ENCODE measurements at regions not wholly inside any gene's neighbourhood (a gene's known extent, or its start where the extent isn't known, plus 50 kb on each side); places are given as distances from the start of the nearest gene placed in this dataset.
"Not testable (repeated sequence)": the region's sequence is repeated elsewhere in the genome, so short reads cannot be mapped to it uniquely, and the experiment has no call there.

GRCh38 chr6:81590314-81590691, 162.2 kb downstream of the TENT5A start:
- H3K27ac ChIP-seq (ENCODE audit: low read depth, low read length, poor library complexity, severe bottlenecking), result no peak overlapping the region
- H3K79me2 ChIP-seq (ENCODE audit: insufficient read depth, low read depth, low read length), result no peaks in the 10 kb centered on the region
- no peaks in the 10 kb centered on the region for H3K4me1 ChIP-seq (ENCODE audit: insufficient read depth, low read length, poor library complexity, severe bottlenecking)
- no peak for TF ChIP-seq EZH2phosphoT487 (IDR thresholded peaks at IDR 0.05; ENCODE audit: borderline replicate concordance, low read depth, low read length)
- no peak for TF ChIP-seq CTCF (conservative IDR thresholded peaks at IDR 0.05; ENCODE audit: low read length)
- no peak overlapping the region for H3K4me3 ChIP-seq (ENCODE audit: low read depth, low read length, poor library complexity, severe bottlenecking)
- intact Hi-C loops (cut with micrococcal nuclease; ENCODE audit: unreplicated experiment), result no loop called here
- no peak overlapping the region for H3K4me2 ChIP-seq (ENCODE audit: low read length)
- H3K9me3 ChIP-seq (ENCODE audit: low read length), result no peaks in the 10 kb centered on the region
- no TSS peak for BruUV-seq (replicated peaks)
- H3K36me3 ChIP-seq (ENCODE audit: insufficient read depth, low read length), result no peaks in the 10 kb centered on the region
- no peak for DNase-seq (ENCODE audit: low spot score)
- ChIA-PET CTCF (ENCODE audit: unreplicated experiment) (no interaction called here), POLR2A (no interaction called here)
- H3K9me2 ChIP-seq (ENCODE audit: insufficient read depth, low read length), result no peaks in the 10 kb centered on the region
- no peak overlapping the region for H2AFZ ChIP-seq (ENCODE audit: low read length)
- H4K20me1 ChIP-seq (ENCODE audit: insufficient read depth, low read length), result no peaks in the 10 kb centered on the region

- Histone ChIP-seq H3K4me1 (ENCODE audit: insufficient read depth, low read length, poor library complexity, severe bottlenecking) (no peaks in the 10 kb centered on the region), H3K4me2 (ENCODE audit: low read length) (no peak overlapping the region), H3K9me2 (ENCODE audit: insufficient read depth, low read length) (no peaks in the 10 kb centered on the region), H3K4me3 (ENCODE audit: low read depth, low read length, poor library complexity, severe bottlenecking) (no peak overlapping the region), H3K79me2 (ENCODE audit: insufficient read depth, low read depth, low read length) (no peaks in the 10 kb centered on the region), H3K36me3 (ENCODE audit: insufficient read depth, low read length) (no peaks in the 10 kb centered on the region), H2AFZ (ENCODE audit: low read length) (no peak overlapping the region), H3K9me3 (ENCODE audit: low read length) (no peaks in the 10 kb centered on the region), H3K27ac (ENCODE audit: low read depth, low read length, poor library complexity, severe bottlenecking) (no peak overlapping the region), H4K20me1 (ENCODE audit: insufficient read depth, low read length) (no peaks in the 10 kb centered on the region)
- BruUV-seq (replicated peaks), result no TSS peak
- ChIA-PET POLR2A (no interaction called here), CTCF (ENCODE audit: unreplicated experiment) (no interaction called here)
- intact Hi-C loops (cut with micrococcal nuclease; ENCODE audit: unreplicated experiment), result no loop called here
- DNase-seq (ENCODE audit: low spot score), result no peak
- TF ChIP-seq CTCF (conservative IDR thresholded peaks at IDR 0.05; ENCODE audit: low read length) (no peak), EZH2phosphoT487 (IDR thresholded peaks at IDR 0.05; ENCODE audit: borderline replicate concordance, low read depth, low read length) (no peak)
These were observed 162.8 kb downstream of the TENT5A start for GRCh38 chr6:81589465-81590313.

GRCh38 chr6:81585686-81586085, 166.8 kb downstream of the TENT5A start:
- H3K27ac ChIP-seq (ENCODE audit: low read depth, low read length, poor library complexity, severe bottlenecking); H3K9me3 ChIP-seq (ENCODE audit: low read length); DNase-seq (ENCODE audit: low spot score); H3K4me3 ChIP-seq (ENCODE audit: low read depth, low read length, poor library complexity, severe bottlenecking); H3K9me2 ChIP-seq (ENCODE audit: insufficient read depth, low read length); intact Hi-C loops (cut with micrococcal nuclease; ENCODE audit: unreplicated experiment); H3K4me2 ChIP-seq (ENCODE audit: low read length); H3K79me2 ChIP-seq (ENCODE audit: insufficient read depth, low read depth, low read length); BruUV-seq (replicated peaks); H4K20me1 ChIP-seq (ENCODE audit: insufficient read depth, low read length); H3K36me3 ChIP-seq (ENCODE audit: insufficient read depth, low read length); POLR2A ChIA-PET; H3K4me1 ChIP-seq (ENCODE audit: insufficient read depth, low read length, poor library complexity, severe bottlenecking); CTCF ChIA-PET (ENCODE audit: unreplicated experiment); H2AFZ ChIP-seq (ENCODE audit: low read length): not testable (repeated sequence)

GRCh38 chr6:81584156-81584555, 168.3 kb downstream of the TENT5A start:
- H3K27ac ChIP-seq (ENCODE audit: low read depth, low read length, poor library complexity, severe bottlenecking); H2AFZ ChIP-seq (ENCODE audit: low read length); BruUV-seq (replicated peaks); H4K20me1 ChIP-seq (ENCODE audit: insufficient read depth, low read length); intact Hi-C loops (cut with micrococcal nuclease; ENCODE audit: unreplicated experiment); H3K4me2 ChIP-seq (ENCODE audit: low read length); H3K79me2 ChIP-seq (ENCODE audit: insufficient read depth, low read depth, low read length); H3K36me3 ChIP-seq (ENCODE audit: insufficient read depth, low read length); DNase-seq (ENCODE audit: low spot score); H3K9me2 ChIP-seq (ENCODE audit: insufficient read depth, low read length); H3K9me3 ChIP-seq (ENCODE audit: low read length); H3K4me3 ChIP-seq (ENCODE audit: low read depth, low read length, poor library complexity, severe bottlenecking); H3K4me1 ChIP-seq (ENCODE audit: insufficient read depth, low read length, poor library complexity, severe bottlenecking); CTCF ChIA-PET (ENCODE audit: unreplicated experiment): not testable (repeated sequence)
- POLR2A ChIA-PET, result interaction anchor here (0.7 kb wide), 1 partner anchor 8 kb away, joined by 5 read pairs; no protein-coding TSS in a partner anchor
